Activated CD4-positive, alpha-beta T cell treated with anti-CD3 and anti-CD28 coated beads, Interleukin-2, amount 50 U/mL, for 16 hours (primary cell): ENCODE measurements at regions not wholly inside any gene's neighbourhood (a gene's known extent, or its start where the extent isn't known, plus 50 kb on each side); places are given as distances from the start of the nearest gene placed in this dataset.
"Not testable (repeated sequence)": the region's sequence is repeated elsewhere in the genome, so short reads cannot be mapped to it uniquely, and the experiment has no call there.

Source experiments
- DNase-seq: peaks from one replicate; pipeline ENCODE4 v3.0.0-alpha.2; 2020

- no peak for DNase-seq
Observed at GRCh38 chr1:81187635-81188034, 613.1 kb upstream of the ADGRL2 start.

- DNase-seq, result no peak
Observed at GRCh38 chr1:81186261-81186660, 614.5 kb upstream of the ADGRL2 start.

GRCh38 chr1:81183553-81183952, 617.2 kb upstream of the ADGRL2 start:
- no peak for DNase-seq

GRCh38 chr1:81183051-81183450, 617.7 kb upstream of the ADGRL2 start:
- DNase-seq, result no peak

- DNase-seq, result no peak
Observed at GRCh38 chr1:81179242-81179641, 621.5 kb upstream of the ADGRL2 start.

GRCh38 chr1:81178431-81179093, 622.2 kb upstream of the ADGRL2 start:
- not testable (repeated sequence) for DNase-seq

- no peak for DNase-seq
Observed at GRCh38 chr1:81174811-81175476, 625.8 kb upstream of the ADGRL2 start.

GRCh38 chr1:81174052-81174451, 626.7 kb upstream of the ADGRL2 start:
- no peak for DNase-seq

GRCh38 chr1:81172483-81172882, 628.3 kb upstream of the ADGRL2 start:
- no peak for DNase-seq

- no peak for DNase-seq
Observed at GRCh38 chr1:81170721-81171120, 630.0 kb upstream of the ADGRL2 start.

- no peak for DNase-seq
Observed at GRCh38 chr1:81165963-81166362, 634.8 kb upstream of the ADGRL2 start.

GRCh38 chr1:81160696-81161095, 640.0 kb upstream of the ADGRL2 start:
- no peak for DNase-seq

- no peak for DNase-seq
Observed at GRCh38 chr1:81158592-81158991, 642.1 kb upstream of the ADGRL2 start.

- DNase-seq, result no peak
Observed at GRCh38 chr1:81157686-81158085, 643.0 kb upstream of the ADGRL2 start.

- no peak for DNase-seq
Observed at GRCh38 chr1:81156887-81157286, 643.8 kb upstream of the ADGRL2 start.

GRCh38 chr1:81155131-81155530, 645.6 kb upstream of the ADGRL2 start:
- DNase-seq, result no peak

- DNase-seq, result no peak
Observed at GRCh38 chr1:81151206-81151605, 649.5 kb upstream of the ADGRL2 start.

GRCh38 chr1:81149649-81150325, 650.9 kb upstream of the ADGRL2 start:
- no peak for DNase-seq

GRCh38 chr1:81144240-81144825, 656.4 kb upstream of the ADGRL2 start:
- no peak for DNase-seq

GRCh38 chr1:81142099-81142826, 658.5 kb upstream of the ADGRL2 start:
- no peak for DNase-seq

- DNase-seq, result no peak
Observed at GRCh38 chr1:81135524-81135923, 665.2 kb upstream of the ADGRL2 start.

- DNase-seq, result no peak
Observed at GRCh38 chr1:81129776-81130175, 671.0 kb upstream of the ADGRL2 start.

- no peak for DNase-seq
Observed at GRCh38 chr1:81129366-81129765, 671.4 kb upstream of the ADGRL2 start.
